CD4-positive, alpha-beta T cell (primary cell): ENCODE measurements at regions not wholly inside any gene's neighbourhood (a gene's known extent, or its start where the extent isn't known, plus 50 kb on each side); places are given as distances from the start of the nearest gene placed in this dataset.

ENCODE experiments used
- ATAC-seq: fragments of 200-7000 bp; cut with Tn5 transposase; one replicate; pipeline ENCODE4 v1.10.0; 2022; ENCODE audit warnings: mild to moderate bottlenecking; ENCODE audit not compliant: poor library complexity
- CTCF ChIA-PET: fragments of 350-600 bp; sonication (Branson Sonifier 250); formaldehyde crosslinking; loops from one replicate; lab custom pipeline; 2021; ENCODE audit warnings: antibody characterized with exemption, inconsistent platforms; lab: Charles Lee
- POLR2A ChIA-PET: fragments of 350-600 bp; sonication (Branson Sonifier 250); formaldehyde crosslinking; loops from one replicate; lab custom pipeline; 2021; ENCODE audit warnings: antibody characterized with exemption, inconsistent platforms; lab: Charles Lee
- DNase-seq, 14 experiments: peaks; one replicate each; pipeline ENCODE4 v3.0.0-alpha.2; 2013 to 2020; ENCODE audit warnings: mixed read lengths in 2 of 14
- H3K27ac ChIP-seq, 2 donors: one replicate each; pipeline versions ENCODE4 v1.5.1 to v1.7.0; 2013; ENCODE audit warnings: low read length in 2 of 2, low read depth in 1 of 2, mild to moderate bottlenecking in 1 of 2
- H3K27me3 ChIP-seq, 2 experiments: 1 replicate in 1 of 2; 2 replicates in 1 of 2; pipeline versions ENCODE4 v1.6.1 to v1.7.0; 2013; ENCODE audit warnings: low read length in 2 of 2, control low read depth in 1 of 2, mild to moderate bottlenecking in 1 of 2, moderate library complexity in 1 of 2; ENCODE audit not compliant: insufficient read depth in 2 of 2, control insufficient read depth in 1 of 2
- H3K36me3 ChIP-seq: one replicate; pipeline ENCODE4 v1.6.1; 2013; ENCODE audit warnings: low read length, control low read depth; ENCODE audit not compliant: insufficient read depth
- H3K4me1 ChIP-seq: one replicate; pipeline ENCODE4 v1.6.1; 2013; ENCODE audit warnings: low read length, control low read depth; ENCODE audit not compliant: insufficient read depth
- H3K4me3 ChIP-seq: one replicate; pipeline ENCODE4 v1.5.1; 2013; ENCODE audit warnings: mild to moderate bottlenecking, low read length, moderate library complexity
- H3K9me3 ChIP-seq, 2 experiments: 1 replicate in 1 of 2; 2 replicates in 1 of 2; pipeline versions ENCODE4 v1.6.1 to v1.7.0; 2013; ENCODE audit warnings: low read length in 2 of 2, mild to moderate bottlenecking in 2 of 2, control low read depth in 1 of 2, moderate library complexity in 1 of 2; ENCODE audit not compliant: control insufficient read depth in 1 of 2, insufficient read depth in 1 of 2
- H3K27ac Mint-ChIP-seq: one replicate; pipeline ENCODE4 v1.8.0; 2020; ENCODE audit warnings: mixed read lengths
- H3K27me3 Mint-ChIP-seq: one replicate; pipeline ENCODE4 v1.8.0; 2021; ENCODE audit warnings: mixed read lengths
- H3K36me3 Mint-ChIP-seq: one replicate; pipeline ENCODE4 v1.8.0; 2021; ENCODE audit warnings: low read depth, mixed read lengths
- H3K4me1 Mint-ChIP-seq: one replicate; pipeline ENCODE4 v1.8.0; 2021; ENCODE audit warnings: low read depth, mixed read lengths
- H3K4me3 Mint-ChIP-seq: one replicate; pipeline ENCODE4 v1.8.0; 2020; ENCODE audit warnings: mild to moderate bottlenecking, mixed read lengths
- H3K9me3 Mint-ChIP-seq: one replicate; pipeline ENCODE4 v1.8.0; 2020; ENCODE audit warnings: mixed read lengths
- intact Hi-C, 2 experiments: fragments of 100-400 bp; cut with DNase I in 1 of 2; cut with micrococcal nuclease in 1 of 2; formaldehyde crosslinking; loops; one replicate each; pipeline versions ENCODE4 v1.15.1 to v1.9.0; 2023 to 2025; cut with DNase I, micrococcal nuclease
- TF ChIP-seq, protein P1 (sequence below): fragments of 200-600 bp; IDR thresholded peaks from one replicate; pipeline ENCODE4 v1.8.0; 2022; ENCODE audit warnings: antibody characterized with exemption, mild to moderate bottlenecking

DNA sequence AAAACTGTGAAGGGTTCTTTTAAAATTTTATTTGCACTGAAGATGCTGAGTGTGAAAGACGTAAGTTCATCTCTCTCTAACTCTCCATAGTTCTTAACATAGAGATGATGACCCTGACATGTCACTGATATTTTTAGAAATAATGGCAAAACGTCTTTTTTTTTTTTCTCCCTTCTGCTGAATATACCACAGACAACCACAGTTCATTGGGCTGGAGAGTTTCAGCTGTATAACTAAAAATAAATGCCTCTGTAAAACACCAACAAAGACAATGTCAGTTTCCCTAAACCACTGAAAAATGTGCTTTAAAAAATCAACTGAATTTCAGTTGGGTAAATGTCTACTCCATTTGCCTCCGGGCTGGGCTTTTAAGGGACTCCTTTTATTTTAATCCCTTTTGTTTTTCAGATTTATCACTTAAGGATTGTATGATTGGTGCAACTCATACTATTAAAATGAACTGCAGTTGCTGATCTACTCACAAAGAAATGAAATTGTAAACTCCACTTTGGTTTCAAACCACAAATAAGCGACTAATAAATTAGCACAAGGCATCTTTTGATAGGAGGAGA lies 830.9 kb upstream of the WWC1 start:
- Mint-ChIP-seq H3K36me3 (no peaks in the 10 kb centered on the region), H3K4me1 (no peaks in the 10 kb centered on the region), H3K9me3 (peaks cover 4% of the 10 kb centered on the region), H3K27ac (no peak overlapping the region), H3K4me3 (no peak overlapping the region), H3K27me3 (no peaks in the 10 kb centered on the region)
- no peak overlapping the region for H3K27ac ChIP-seq
- no peak for ATAC-seq
- no peak for DNase-seq
- intact Hi-C loops, result no loop called here
- H3K4me3 ChIP-seq, result no peak overlapping the region
- H3K36me3 ChIP-seq, result no peaks in the 10 kb centered on the region
- H3K9me3 ChIP-seq, result peaks cover 0 to 7% of the 10 kb centered on the region in 2 experiments
- H3K27me3 ChIP-seq, result no peaks in the 10 kb centered on the region
- no peaks in the 10 kb centered on the region for H3K4me1 ChIP-seq
- TF ChIP-seq, protein P1, sequence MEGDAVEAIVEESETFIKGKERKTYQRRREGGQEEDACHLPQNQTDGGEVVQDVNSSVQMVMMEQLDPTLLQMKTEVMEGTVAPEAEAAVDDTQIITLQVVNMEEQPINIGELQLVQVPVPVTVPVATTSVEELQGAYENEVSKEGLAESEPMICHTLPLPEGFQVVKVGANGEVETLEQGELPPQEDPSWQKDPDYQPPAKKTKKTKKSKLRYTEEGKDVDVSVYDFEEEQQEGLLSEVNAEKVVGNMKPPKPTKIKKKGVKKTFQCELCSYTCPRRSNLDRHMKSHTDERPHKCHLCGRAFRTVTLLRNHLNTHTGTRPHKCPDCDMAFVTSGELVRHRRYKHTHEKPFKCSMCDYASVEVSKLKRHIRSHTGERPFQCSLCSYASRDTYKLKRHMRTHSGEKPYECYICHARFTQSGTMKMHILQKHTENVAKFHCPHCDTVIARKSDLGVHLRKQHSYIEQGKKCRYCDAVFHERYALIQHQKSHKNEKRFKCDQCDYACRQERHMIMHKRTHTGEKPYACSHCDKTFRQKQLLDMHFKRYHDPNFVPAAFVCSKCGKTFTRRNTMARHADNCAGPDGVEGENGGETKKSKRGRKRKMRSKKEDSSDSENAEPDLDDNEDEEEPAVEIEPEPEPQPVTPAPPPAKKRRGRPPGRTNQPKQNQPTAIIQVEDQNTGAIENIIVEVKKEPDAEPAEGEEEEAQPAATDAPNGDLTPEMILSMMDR, result no peak
- ChIA-PET CTCF (no interaction called here), POLR2A (no interaction called here)

DNA sequence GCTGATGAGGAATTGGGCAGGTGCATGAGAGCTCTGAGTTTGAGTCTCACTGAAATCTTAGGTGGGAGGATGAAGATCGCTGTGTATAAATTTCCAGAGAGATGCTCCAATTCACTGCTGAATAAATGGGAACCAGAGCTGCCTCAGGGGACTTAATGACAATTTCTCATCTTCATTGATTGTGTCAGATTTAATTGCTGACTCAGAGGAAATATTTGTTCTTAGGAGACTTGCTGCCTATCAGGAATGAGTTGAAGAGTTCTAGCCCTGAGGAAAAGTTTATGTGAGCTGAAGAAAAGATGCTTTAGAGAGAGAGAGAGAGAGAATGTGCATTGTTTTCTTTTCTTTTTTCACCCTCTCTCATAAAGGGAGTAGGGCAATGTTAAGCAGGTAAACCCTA lies 827.5 kb upstream of the WWC1 start:
- TF ChIP-seq, protein P1, result no peak
- Mint-ChIP-seq H3K4me1 (no peaks in the 10 kb centered on the region), H3K4me3 (no peak overlapping the region), H3K36me3 (no peaks in the 10 kb centered on the region), H3K9me3 (peaks cover 5% of the 10 kb centered on the region), H3K27me3 (no peaks in the 10 kb centered on the region), H3K27ac (no peak overlapping the region)
- no peak for ATAC-seq
- ChIA-PET POLR2A (no interaction called here), CTCF (no interaction called here)
- no peak overlapping the region for H3K4me3 ChIP-seq
- intact Hi-C loops, result no loop called here
- peaks cover 0 to 5% of the 10 kb centered on the region in 2 experiments for H3K9me3 ChIP-seq
- H3K27me3 ChIP-seq, result no peaks in the 10 kb centered on the region
- no peak overlapping the region for H3K27ac ChIP-seq
- no peak for DNase-seq
- H3K36me3 ChIP-seq, result no peaks in the 10 kb centered on the region
- H3K4me1 ChIP-seq, result no peaks in the 10 kb centered on the region

- H3K9me3 ChIP-seq, result peaks cover 0 to 5% of the 10 kb centered on the region in 2 experiments
- no peaks in the 10 kb centered on the region for H3K4me1 ChIP-seq
- ChIA-PET CTCF (no interaction called here), POLR2A (no interaction called here)
- TF ChIP-seq, protein P1, result no peak
- ATAC-seq, result no peak
- H3K4me1 Mint-ChIP-seq, result no peaks in the 10 kb centered on the region
- no peaks in the 10 kb centered on the region for H3K27me3 Mint-ChIP-seq
- H3K9me3 Mint-ChIP-seq, result peaks cover 8% of the 10 kb centered on the region
- H3K4me3 ChIP-seq, result no peak overlapping the region
- DNase-seq, result no peak
- H3K27me3 ChIP-seq, result no peaks in the 10 kb centered on the region
- no peak overlapping the region for H3K27ac Mint-ChIP-seq
- intact Hi-C loops, result no loop called here
- H3K27ac ChIP-seq, result no peak overlapping the region
- H3K36me3 Mint-ChIP-seq, result no peaks in the 10 kb centered on the region
- H3K4me3 Mint-ChIP-seq, result no peak overlapping the region
- no peaks in the 10 kb centered on the region for H3K36me3 ChIP-seq
Measured at GRCh38 chr5:167466992-167467391, 824.5 kb upstream of the WWC1 start.
